HT-29 (cell line): ENCODE measurements at regions not wholly inside any gene's neighbourhood (a gene's known extent, or its start where the extent isn't known, plus 50 kb on each side); places are given as distances from the start of the nearest gene placed in this dataset.
A peak's percentile ranks its signal among the peaks of the same experiment; 100 is the strongest.

ENCODE experiments used
- DNase-seq: peaks from one replicate; pipeline ENCODE4 v3.0.0-alpha.2; 2015; ENCODE audit warnings: low spot score

DNA sequence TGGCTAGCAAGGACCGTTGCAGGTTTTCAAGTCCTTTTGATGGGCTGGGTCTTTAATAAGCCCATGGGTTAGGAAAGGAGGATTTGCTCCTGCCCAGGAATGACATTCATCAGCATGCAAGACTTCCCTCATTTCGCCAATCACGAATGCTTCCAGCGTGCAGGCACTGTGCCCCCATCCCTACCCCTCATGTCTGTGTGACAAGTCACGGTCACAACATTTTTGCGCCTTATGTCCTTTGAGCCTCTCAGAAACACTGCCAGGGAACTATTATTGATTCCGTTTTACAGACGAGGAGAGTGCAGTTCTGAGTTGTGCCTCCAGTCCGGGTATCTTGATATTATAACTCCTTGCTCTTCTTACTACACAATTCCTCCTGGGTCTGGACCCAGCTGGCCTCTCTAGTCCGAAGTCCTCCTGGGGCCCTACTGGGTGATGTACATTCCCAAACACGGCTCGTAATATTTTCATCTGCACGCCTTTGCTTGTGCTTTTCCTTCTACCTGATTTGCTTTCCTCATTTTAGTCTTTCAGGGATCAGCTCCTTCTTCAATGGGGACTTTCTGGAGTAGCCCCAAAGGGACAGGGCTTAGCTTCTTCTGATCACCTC lies 101.8 kb upstream of the MYCN start:
- no peak for DNase-seq

DNA sequence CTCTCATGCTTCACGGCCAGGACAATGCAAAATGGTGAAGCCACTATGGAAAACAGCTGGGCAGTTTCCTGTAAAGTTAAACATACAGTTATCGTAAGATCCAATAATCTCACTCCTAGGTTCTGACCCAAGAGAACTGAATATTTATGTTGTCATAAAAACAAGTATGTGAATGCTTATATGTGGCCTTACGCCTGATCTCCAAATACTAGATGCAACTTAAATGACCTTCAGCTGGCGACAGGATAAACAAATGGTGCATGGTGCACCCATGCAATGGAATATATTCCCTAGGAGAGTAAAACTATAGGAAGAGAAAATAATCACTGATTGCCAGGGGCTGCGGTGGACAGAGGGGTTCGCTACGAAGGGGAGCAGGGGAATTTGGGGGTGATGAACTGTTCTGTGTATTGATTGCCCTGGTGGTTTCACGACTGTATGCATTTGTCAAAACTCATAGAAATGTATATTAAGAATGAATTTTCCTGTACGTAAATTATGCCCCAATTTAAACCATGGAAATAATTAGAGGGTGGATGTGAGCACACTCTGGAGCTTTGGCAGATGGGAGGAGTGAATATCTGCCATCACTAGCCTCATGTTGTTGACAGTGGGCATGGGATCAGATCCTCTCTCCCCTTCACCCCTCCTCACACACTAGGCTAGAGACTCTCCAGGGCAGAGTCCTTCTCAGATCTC lies 100.8 kb upstream of the MYCN start:
- no peak for DNase-seq

DNA sequence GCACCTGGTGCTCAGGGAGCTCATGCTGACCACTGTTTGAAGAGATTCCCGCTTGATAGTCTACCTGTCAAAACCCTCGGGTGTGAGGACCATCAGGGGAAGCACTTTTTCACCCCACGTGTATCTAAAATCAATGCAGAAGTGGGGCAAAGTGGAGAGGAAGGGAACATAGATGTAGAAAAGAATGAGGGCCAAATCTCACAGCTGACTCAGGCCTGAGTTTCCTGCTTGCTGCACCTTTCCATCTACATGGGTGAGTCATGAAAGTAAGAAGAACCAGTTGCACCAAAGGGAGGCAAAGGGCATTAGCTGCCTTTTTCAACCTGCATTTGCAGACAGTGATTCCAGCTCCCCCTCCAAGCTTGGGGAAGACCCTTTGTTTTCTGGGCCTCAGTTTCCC lies 100.2 kb upstream of the MYCN start:
- DNase-seq = peak; percentile 17

DNA sequence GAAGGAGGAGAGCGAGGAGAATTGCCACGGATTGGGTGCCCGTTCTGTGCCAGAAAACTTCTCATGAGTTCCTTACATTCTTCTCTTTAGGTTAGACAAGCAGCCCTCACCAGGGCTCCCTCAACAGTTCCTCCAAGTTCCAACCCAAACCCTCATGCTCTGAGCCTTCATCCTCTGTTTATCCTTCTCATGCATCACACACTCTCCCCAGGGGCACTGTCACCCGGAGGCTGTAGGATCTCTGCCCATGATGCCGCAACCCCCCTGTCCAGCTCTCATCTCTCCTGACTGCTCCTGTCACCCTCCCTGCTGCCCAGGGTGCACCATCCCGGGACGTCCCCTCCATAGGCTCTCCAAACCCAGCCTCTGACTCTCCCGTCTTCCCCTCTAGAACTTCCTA lies 99.4 kb upstream of the MYCN start:
- no peak for DNase-seq

DNA sequence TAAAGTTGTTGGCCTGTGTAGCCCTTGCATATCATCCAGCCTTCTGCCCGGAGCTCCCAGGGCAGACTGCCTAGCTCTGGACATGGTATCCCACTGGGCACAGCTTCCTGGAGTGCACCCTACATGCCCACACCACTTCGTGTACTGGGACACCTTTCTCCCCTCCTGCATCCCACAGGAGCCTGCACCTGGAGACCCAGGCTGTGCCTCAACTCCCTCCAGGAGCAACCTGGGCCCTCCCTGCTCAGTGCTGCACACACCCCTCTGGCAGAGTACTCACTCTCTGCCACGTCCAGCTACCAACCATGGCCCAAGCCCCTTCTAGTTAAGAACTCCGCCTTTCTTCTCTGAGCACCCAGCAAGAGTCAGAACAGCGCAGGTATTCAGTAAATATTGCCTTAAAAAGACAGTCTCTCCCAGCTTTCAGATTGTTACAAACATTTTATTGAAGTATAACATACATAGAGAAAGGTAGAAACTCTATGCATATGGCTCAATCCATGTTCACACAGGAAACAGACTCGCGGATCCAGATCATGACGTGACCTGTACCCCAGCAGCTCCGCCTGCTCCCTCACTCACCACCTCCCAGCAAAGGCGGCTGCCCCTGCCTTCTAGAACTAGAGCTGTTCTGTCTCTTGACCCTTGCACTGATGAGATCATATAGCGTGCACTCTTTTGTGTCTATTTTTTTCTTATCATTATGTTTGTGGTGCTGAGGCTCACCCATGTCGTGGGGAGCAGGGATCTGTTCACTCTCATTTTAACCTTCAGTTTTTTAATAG lies 98.4 kb upstream of the MYCN start:
- no peak for DNase-seq

DNA sequence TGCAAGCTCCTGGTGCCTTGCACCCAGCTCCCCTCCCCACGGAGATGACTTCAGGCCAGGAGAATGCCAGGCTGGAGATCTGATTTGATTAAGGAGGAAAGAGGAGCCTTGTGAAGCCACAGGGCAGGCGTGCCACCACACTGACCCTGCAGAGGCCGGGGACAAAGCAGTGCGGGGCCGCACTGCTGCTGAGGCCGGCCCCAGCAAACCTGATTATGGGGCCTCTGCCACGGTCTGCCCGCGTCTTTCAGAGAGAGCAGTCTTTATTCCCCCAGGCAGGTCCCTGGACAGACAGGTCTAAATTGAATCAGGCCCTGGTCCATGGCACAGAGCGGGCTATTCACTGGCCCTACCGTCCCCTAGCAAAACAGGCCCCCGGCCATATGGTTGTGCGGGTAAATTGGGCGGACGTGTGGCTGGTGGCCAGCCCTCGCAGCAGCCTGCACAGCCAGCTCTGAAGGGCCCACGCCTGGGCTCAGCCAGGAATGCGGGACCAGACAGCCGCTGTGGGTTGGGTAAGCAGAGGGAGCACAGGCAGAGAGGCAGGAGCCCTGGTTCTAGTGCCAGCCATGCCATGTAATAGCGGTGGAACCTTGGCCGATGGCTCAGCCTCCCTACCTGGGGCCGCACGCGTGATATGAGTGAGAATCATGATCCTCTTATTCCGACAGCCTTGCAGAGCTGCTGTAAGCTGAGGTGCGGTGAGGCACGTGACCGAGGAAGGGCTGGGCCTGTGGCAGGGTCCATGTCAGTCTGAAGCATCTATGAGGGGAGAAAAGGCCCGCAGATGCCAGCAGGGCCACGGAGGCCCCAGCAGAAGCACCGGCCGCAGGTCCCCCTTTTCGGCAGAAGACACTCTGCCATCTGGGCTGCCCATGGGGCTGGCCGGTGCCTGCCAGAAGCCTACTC lies 97.3 kb upstream of the MYCN start:
- no peak for DNase-seq

DNA sequence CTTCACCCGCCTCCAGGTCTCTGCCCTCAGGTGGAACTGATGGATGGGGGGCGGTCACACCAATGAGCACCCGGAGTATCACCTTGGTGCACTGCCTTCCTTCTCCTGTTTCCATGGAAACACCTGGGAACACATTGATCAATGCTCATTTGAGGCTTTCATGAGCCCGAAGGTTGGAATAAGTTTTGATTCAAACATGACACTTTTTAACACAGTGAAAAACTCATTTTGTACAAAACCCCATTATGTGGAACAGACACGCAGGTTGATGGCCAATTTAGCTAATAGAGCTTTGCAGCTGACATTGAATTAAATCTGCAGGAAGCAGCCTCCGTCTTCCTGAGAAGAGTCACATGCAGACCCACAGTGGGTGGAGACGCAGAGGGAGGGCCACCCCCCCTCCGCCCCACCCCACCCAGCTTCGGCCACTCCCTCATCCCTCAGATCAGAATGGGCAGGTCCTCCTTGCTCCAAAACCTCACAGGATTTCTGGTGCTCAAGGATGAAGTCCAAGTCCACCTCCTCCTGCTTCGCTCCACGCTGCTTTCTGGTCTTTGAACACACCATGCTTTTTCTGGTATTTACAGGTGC lies 96.0 kb upstream of the MYCN start:
- no peak for DNase-seq

DNA sequence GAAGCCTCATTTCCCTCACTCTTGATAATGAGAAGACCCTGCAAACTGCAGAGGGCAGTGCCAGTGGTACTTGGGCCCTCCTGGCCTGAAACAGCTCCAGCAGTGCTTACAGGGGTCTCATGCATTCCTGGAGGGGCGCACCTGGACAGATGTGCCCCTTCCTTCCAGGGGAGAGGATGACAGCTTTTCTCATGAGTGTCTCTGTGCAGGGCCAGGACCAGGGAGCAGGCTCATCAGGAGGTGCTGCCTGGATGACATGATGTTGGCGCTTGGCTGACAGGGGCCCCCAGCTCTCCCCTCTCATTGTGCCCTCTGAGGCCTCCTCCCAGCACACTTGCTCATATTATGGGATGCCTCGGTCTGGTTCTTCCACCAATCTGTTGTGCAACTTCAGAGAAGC lies 95.1 kb upstream of the MYCN start:
- DNase-seq = no peak

DNA sequence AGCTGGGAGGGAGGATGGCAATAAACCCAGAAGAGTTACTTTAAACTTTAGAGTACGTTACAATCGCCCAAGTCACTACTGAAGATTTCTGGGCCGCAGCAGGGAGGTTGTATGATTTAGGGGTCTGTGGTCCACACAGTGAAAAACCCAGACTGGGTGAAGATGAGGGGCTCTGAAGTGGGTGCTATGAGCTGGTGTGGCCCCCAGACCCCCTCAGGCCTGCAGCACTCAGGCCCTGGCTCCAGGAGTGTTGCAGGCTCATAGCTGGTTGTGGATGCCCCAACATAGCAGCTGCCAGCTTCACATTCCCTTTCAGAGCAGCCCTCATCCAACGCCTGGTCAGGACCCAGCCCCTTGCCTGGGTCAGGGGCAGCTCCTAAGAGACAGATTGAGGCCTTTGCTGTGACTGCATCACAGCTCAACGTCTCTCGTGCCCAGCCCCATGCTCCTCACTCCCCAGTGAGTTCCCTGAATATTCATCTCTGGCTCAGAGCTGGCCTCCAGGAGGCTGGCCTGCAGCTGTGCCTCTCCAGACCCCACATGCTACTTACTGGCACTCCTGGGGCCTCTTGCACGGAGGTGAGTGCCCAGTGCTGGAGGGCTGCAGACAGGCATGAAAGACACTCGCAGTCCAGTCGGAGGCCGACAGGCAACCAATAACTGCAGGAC lies 94.5 kb upstream of the MYCN start:
- no peak for DNase-seq

DNA sequence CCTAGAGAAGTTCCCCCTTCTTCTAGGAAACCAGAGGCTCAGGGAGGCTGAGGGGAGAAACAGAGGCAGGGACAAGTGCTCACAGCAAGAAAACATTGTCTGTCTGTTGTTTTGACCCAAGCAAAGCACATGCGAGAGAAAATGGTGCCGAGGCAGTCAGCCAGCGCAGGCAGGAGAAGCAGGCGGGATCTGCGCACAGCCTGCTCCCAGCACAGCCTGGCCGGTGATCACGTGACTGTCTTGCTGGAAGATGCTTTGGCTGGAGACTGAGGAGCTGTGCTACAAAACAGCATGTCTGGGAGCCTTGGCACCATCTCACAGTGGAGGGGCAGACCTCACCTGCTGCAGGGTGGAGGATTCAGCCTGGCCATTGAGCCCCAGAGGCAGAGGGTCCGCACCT lies 93.7 kb upstream of the MYCN start:
- no peak for DNase-seq

DNA sequence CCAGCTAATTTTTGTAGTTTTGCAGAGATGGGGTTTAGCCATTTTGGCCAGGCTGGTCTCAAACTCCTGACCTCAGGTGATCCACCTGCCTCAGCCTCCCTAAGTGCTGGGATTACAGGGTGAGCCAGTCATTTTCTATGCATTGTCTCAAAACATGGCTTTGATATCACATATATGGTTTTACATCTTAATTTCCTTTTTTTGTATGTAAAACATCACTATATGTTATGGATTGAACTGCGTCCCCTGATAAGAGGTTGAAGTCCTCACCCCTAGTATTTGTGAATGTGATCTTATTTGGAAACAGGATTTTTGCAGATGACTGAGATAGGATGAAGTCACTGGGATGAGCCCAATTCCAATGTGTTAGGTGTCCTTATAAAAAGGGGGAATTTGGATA lies 89.8 kb upstream of the MYCN start:
- DNase-seq = no peak

DNA sequence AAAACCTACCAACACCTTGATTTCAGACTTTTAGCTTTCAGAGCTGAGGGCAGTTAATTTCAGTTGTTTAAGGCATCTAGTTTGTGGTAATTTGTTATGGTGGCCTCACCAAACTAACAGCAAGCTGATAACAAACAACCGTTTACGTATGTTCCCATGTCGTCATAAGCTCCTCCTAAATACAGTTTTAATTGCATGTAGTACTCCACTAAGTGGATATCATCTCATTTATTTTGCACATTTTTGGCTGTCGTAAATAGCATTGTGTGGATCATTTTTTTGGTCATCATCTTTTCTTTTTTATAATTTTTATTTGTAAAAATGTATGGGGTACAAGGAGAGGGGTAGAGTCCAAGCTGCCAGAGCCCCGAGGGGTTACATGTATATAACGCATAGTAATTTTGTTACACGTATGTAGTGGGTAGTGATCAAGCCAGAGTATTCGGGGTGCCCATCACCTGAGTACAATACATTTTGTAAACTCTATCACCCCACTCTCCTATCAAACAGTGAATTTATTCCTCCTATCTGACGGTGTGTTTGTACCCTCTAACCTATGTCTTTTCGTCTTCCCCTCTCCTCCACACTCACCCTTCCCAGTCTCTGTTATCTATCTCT lies 89.2 kb upstream of the MYCN start:
- DNase-seq = no peak

DNA sequence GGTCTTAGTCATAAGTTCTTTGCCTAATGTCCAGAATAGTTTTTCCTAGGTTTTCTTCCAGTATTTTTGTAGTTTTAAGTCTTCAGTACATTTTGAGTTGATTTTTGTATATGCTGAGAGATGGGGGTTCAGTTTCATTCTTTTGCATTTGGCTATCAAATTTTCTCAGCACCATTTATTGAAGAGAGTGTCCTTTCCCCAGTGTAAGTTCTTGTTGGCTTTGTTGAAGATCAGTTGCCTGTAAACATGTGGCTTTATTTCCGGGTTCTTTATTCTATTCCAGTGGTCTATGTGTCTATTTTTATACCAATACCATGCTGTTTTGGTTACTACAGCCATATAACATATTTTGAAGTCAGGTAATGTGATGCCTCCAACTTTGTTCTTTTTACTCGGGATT lies 87.5 kb upstream of the MYCN start:
- no peak for DNase-seq

DNA sequence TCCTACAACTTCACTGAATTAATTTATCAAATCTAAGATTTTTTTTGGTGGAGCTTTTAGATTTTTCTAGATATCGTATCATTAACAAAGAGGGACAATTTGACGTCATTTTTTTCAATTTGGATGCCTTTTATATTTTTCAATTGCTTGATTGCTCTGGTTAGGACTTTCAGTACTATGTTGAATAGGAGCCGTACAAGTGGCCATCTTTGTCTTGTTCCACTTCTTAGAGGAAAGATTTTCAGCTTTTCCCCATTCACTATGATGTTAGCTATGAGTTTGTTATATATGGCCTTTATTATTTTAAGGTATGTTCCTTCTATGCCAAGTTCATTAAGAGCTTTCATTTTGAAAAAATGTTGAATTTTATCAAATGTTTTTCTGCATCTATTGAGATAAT lies 86.4 kb upstream of the MYCN start:
- DNase-seq = no peak

DNA sequence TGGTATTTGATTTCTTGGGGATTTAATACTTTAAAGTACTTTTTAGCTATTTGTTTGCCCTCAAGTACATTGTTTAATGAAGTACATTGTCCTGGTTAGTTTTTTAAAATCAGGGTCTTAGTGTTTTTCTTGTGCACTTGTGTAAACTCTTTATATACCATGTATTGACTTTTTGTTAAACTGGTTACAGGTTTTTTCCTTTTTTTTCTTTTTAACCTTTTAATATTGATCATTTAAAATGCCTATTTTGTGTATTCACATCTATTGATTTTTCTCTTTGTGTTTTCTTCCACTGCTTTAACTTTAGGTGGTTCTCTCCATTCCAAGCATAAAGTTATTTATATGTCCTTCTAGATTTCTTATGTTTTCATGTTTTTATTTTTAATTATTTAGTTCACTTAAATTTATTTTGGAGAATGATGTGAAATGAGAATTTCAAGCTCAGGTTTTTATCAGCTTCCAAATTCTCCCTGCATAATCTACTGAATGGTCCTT lies 84.5 kb upstream of the MYCN start:
- DNase-seq = no peak

DNA sequence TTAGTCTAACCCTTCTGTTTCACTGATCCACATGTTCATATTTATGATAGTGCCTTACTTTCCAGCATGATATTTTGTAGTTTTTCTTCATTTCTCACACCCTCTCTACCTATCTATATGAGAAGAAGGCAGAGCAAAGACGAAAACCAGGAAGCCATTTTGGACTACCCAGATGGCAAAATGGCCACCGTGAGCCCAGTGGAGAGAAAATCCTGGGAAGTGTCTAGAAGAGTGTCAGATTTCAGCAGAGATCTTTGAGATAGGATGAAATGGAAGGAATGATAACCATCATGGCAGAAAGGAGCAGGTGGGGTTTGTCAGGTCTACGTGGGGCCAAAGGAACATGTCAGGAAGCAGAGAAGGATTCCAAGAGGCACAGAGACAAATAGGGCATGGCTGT lies 84.0 kb upstream of the MYCN start:
- no peak for DNase-seq

DNA sequence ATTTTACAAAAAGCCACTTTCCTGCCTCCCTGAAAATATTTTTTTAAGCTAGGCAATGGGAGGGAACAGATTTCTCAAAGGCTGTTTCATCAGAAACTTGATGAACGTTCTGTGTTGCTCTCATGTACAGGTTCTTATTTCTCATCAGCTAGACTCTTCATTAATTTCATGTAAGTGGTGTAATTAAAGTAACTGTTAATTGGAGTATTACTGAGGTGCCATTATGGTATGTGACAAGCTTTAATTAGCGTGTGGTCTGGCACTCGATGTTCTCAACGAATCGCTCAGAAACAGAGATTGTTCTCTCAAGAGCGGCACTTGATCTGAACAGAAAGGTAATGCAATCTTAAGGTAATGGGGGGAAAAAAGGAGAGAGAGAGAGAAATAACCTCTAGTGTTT lies 81.9 kb upstream of the MYCN start:
- DNase-seq = no peak

DNA sequence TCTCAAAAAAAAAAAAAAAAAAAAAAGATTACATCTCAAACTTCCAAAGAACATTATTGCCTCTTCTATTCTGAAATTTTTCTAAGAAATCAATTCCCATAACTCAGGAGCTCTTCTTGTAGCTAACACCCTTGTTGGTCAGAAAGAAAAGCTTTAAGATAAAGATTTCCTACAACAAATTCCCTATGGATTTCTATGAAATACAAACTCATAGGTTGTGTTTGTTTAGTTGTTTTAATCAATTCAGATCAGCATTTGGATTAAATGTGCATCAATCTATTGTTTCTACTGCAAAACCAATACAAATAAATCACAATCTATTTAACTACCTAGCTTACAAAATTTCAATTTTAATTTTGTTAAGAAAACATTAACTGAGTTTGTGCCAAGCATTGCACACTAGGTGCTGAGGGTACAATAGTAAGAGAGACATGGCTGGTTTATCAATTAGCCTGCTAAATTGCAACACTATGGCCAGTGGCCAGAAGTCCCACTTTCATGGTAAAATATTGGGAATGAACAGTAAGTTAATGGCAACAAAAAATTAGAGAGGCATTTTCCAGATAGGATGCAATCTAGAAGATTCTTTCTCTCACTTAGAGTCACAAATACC lies 80.2 kb upstream of the MYCN start:
- DNase-seq = no peak

DNA sequence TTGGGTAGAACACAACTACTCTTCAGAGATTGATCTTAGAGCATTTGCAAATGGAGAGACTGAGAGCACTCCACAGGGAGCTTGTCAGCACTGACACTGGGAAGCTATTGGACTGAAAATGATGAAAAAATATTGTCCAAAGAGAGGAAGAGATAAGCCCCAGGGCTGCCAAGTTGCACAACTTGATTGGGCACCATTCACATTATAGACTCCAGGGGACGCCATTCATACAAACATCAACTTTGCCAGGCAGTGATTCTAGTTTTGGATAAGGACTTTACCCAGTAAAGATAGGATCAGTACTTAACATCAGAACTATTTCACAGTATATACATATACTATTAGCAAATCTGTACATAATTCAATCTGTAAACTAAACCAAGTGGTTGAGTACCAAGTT lies 79.6 kb upstream of the MYCN start:
- DNase-seq = no peak
